Lower leg skin (tissue), 3 donors: ENCODE measurements at regions not wholly inside any gene's neighbourhood (a gene's known extent, or its start where the extent isn't known, plus 50 kb on each side); places are given as distances from the start of the nearest gene placed in this dataset.

Experiments
- POLR2A ChIP-seq, 2 donors: fragments of 450-650 bp; IDR thresholded peaks; one replicate each; pipeline ENCODE4 v1.6.1; 2016 to 2017; ENCODE audit warnings: antibody characterized with exemption in 2 of 2, mild to moderate bottlenecking in 1 of 2, moderate library complexity in 1 of 2
- TF ChIP-seq, protein P1 (sequence below), 3 donors: fragments of 450-650 bp; IDR thresholded peaks; one replicate each; pipeline ENCODE4 v1.5.1; 2016; ENCODE audit warnings: antibody characterized with exemption in 3 of 3, mild to moderate bottlenecking in 3 of 3, moderate library complexity in 2 of 3

GRCh38 chr6:77010931-77011542, 452.3 kb downstream of the HTR1B start:
- TF ChIP-seq POLR2A (IDR thresholded peaks at IDR 0.05), result no peak
- TF ChIP-seq, protein P1, sequence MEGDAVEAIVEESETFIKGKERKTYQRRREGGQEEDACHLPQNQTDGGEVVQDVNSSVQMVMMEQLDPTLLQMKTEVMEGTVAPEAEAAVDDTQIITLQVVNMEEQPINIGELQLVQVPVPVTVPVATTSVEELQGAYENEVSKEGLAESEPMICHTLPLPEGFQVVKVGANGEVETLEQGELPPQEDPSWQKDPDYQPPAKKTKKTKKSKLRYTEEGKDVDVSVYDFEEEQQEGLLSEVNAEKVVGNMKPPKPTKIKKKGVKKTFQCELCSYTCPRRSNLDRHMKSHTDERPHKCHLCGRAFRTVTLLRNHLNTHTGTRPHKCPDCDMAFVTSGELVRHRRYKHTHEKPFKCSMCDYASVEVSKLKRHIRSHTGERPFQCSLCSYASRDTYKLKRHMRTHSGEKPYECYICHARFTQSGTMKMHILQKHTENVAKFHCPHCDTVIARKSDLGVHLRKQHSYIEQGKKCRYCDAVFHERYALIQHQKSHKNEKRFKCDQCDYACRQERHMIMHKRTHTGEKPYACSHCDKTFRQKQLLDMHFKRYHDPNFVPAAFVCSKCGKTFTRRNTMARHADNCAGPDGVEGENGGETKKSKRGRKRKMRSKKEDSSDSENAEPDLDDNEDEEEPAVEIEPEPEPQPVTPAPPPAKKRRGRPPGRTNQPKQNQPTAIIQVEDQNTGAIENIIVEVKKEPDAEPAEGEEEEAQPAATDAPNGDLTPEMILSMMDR (IDR thresholded peaks at IDR 0.05), result no peak
